Right lobe of liver (tissue), 4 donors: ENCODE measurements at regions not wholly inside any gene's neighbourhood (a gene's known extent, or its start where the extent isn't known, plus 50 kb on each side); places are given as distances from the start of the nearest gene placed in this dataset.

Experiments used
- CTCF ChIP-seq, 4 donors: fragments of 200-600 bp in 3 of 4; fragments of 450-650 bp in 1 of 4; IDR thresholded peaks; one replicate each; pipeline versions ENCODE4 v1.5.1 to v1.8.0; 2016 to 2022; ENCODE audit warnings: antibody characterized with exemption in 4 of 4, mild to moderate bottlenecking in 2 of 4
- POLR2A ChIP-seq: fragments of 450-650 bp; IDR thresholded peaks from one replicate; pipeline ENCODE4 v1.6.1; 2017; ENCODE audit warnings: antibody characterized with exemption, mild to moderate bottlenecking
- donor health status: DM: no; HTN: no; CAD: no.
- donor health status: DM: no; HTN: no; CAD: no.
- donor health status: DM: no; HTN: yes; CAD: no.

- no peak for TF ChIP-seq CTCF (IDR thresholded peaks at IDR 0.05)
- TF ChIP-seq POLR2A, result no peak
Observed at GRCh38 chr2:4499316-4500030, 796.1 kb downstream of the DCDC2C start.
